K562 (cell line): ENCODE measurements at regions not wholly inside any gene's neighbourhood (a gene's known extent, or its start where the extent isn't known, plus 50 kb on each side); places are given as distances from the start of the nearest gene placed in this dataset.

Experiments used
- CBX5 ChIP-seq: IDR thresholded peaks from 2 replicates; pipeline ENCODE4 v1.6.1; 2014; ENCODE audit warnings: low read depth, borderline replicate concordance
- POLR2A ChIP-seq: fragments of 450-650 bp; conservative IDR thresholded peaks from 2 replicates; pipeline ENCODE4 v1.6.1; 2016
- SMAD4 ChIP-seq: fragments of 250-450 bp; sonication (Bioruptor Pico); conservative IDR thresholded peaks from 2 replicates; pipeline ENCODE4 v1.8.0; 2021; ENCODE audit warnings: inconsistent platforms, mild to moderate bottlenecking, moderate library complexity
- TF ChIP-seq, protein P1 (sequence below): sonication (generic); formaldehyde crosslinking; IDR thresholded peaks from 2 replicates; pipeline ENCODE4 v1.8.1; 2023; ENCODE audit warnings: mild to moderate bottlenecking, missing genetic modification reagents

DNA sequence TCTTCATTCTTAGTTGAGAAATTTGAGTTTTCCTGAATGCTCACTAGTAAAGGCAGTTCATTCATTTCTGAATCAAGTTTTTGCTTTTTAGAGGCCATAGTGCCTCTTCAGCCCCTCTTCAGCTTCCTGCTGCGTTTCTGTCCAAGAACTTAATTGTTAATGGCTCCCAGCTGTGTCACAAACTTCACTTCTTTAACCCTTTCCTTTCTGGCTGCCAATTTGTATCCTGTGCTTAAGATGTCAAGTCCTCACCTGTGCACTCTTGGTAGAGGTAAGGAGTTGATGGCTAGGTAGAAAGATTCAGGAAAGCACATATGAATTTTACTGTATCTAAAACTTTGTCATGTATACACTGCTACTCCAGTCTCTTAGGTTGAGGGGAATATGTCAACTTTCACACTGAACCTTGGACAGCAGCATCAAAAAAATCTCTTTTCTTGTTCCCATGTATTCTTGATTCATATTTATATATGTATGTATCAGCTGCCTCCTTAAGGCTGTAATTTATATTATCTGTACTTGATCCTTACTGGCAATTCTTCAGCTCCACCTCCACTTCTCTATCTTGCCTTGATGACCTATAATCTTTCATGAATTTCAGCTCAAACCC lies 612.8 kb downstream of the LMO4 start:
- TF ChIP-seq, protein P1, sequence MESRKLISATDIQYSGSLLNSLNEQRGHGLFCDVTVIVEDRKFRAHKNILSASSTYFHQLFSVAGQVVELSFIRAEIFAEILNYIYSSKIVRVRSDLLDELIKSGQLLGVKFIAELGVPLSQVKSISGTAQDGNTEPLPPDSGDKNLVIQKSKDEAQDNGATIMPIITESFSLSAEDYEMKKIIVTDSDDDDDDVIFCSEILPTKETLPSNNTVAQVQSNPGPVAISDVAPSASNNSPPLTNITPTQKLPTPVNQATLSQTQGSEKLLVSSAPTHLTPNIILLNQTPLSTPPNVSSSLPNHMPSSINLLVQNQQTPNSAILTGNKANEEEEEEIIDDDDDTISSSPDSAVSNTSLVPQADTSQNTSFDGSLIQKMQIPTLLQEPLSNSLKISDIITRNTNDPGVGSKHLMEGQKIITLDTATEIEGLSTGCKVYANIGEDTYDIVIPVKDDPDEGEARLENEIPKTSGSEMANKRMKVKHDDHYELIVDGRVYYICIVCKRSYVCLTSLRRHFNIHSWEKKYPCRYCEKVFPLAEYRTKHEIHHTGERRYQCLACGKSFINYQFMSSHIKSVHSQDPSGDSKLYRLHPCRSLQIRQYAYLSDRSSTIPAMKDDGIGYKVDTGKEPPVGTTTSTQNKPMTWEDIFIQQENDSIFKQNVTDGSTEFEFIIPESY: no peak
- no peak for TF ChIP-seq POLR2A
- no peak for TF ChIP-seq SMAD4 (CRISPR knock-in tag)
- no peak for TF ChIP-seq CBX5
